ENCODE measurements at regions not wholly inside any gene's neighbourhood (a gene's known extent, or its start where the extent isn't known, plus 50 kb on each side); places are given as distances from the start of the nearest gene placed in this dataset.

DNA sequence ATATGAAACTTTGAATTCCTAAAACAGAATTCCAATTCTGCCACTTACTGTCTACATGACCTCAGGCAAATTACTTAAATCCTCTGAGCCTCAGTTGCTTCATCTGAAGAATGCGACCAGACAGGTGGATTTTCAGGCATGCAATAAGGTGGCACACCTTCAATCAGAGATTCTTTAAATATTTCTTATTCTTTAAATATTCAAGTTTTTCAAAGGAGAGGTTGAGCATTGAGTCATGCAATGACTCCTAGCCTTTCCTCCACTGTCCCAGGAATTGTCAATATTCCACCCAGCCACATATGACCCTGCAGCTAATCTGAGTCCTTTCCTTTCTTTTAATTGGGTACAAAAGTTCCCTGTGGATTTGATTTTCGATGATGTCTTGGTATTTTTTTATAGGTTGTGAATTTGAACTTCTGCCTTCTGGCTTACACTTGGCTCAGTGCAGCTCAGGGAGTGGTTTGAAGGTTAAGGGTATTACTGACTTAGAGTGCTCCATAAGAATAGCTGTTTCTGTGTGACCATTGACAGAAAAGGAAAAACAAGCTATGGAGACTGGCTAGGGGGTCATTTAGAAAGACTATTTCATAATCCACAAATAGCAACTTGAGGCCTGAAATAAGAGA is 52.2 kb upstream of the PRDX6 start:
- FAIRE-seq (no peak), ATAC-seq (no peak), DNase-seq (ENCODE audit: low read depth, low spot score) (no peak)
- Histone ChIP-seq H3K79me2 (ENCODE audit: control insufficient read depth, insufficient read depth, low read length) (no peaks in the 10 kb centered on the region), H3K36me3 (ENCODE audit: control insufficient read depth in 2 of 2, insufficient read depth in 2 of 2, low read length in 1 of 2) (no peaks in the 10 kb centered on the region), H3K9me3 (replicated peaks; ENCODE audit: control insufficient read depth, insufficient read depth, low read length) (no peaks in the 10 kb centered on the region), H3K4me2 (ENCODE audit: control insufficient read depth, insufficient read depth) (no peak overlapping the region), H3K4me1 (ENCODE audit: control insufficient read depth, insufficient read depth, low read length) (peaks cover 7% of the 10 kb centered on the region), H4K20me1 (ENCODE audit: control insufficient read depth, insufficient read depth) (no peaks in the 10 kb centered on the region), H3K4me3 (no peak overlapping the region), H2AFZ (ENCODE audit: control insufficient read depth, low read depth, low read length) (no peak overlapping the region), H3K9ac (ENCODE audit: control insufficient read depth, insufficient read depth, low read length) (no peak overlapping the region), H3K27ac (ENCODE audit: control insufficient read depth, insufficient read depth) (no peak overlapping the region), H3K27me3 (replicated peaks in 1 of 2; ENCODE audit: control insufficient read depth in 2 of 2, insufficient read depth in 2 of 2, low read length in 1 of 2) (no peaks in the 10 kb centered on the region)
- BruUV-seq (replicated peaks): no TSS peak
- ChIA-PET CTCF (interaction anchor here (1.2 to 1.8 kb wide), 3 partner anchors 52 to 222 kb away, joined by 3 to 5 read pairs (median 4); no protein-coding TSS in a partner anchor), RAD21 (ENCODE audit: unreplicated experiment) (interaction anchor here (1.0 kb wide), 1 partner anchor 684 kb away, joined by 3 read pairs; no protein-coding TSS in a partner anchor), POLR2A (interaction anchor here (0.6 kb wide), 1 partner anchor 1601 kb away, joined by 3 read pairs; no protein-coding TSS in a partner anchor), SMC1A (ENCODE audit: uncharacterized antibody, unreplicated experiment) (interaction anchor here (0.6 to 2.0 kb wide), 9 partner anchors 10 to 401 kb away, joined by 3 to 5 read pairs (median 3); no protein-coding TSS in a partner anchor)
- TF ChIP-seq ETV6 (conservative IDR thresholded peaks at IDR 0.05 in 1 of 2, IDR thresholded peaks at IDR 0.05 in 1 of 2; ENCODE audit: borderline replicate concordance in 1 of 2, low read depth in 1 of 2): no peak
- no peak for TF ChIP-seq JUND (IDR thresholded peaks at IDR 0.05; ENCODE audit: low read depth, low read length)
- TF ChIP-seq ZNF384 (IDR thresholded peaks at IDR 0.05; ENCODE audit: borderline replicate concordance, low read depth, low read length): no peak
- TF ChIP-seq ZNF207 (IDR thresholded peaks at IDR 0.05; ENCODE audit: borderline replicate concordance): no peak
- TF ChIP-seq IRF4 (IDR thresholded peaks at IDR 0.05; ENCODE audit: low read depth, low read length): no peak
- no peak for TF ChIP-seq FOXK2 (IDR thresholded peaks at IDR 0.05)
- no peak for TF ChIP-seq SUPT20H (IDR thresholded peaks at IDR 0.05; ENCODE audit: borderline replicate concordance, control insufficient read depth, low read depth, low read length)
- TF ChIP-seq NFIC (IDR thresholded peaks at IDR 0.05; ENCODE audit: low read depth, low read length): no peak
- no peak for TF ChIP-seq NRF1 (conservative IDR thresholded peaks at IDR 0.05; ENCODE audit: low read depth, low read length)
- no peak for TF ChIP-seq ZNF217 (IDR thresholded peaks at IDR 0.05)
- no peak for TF ChIP-seq CHD1 (IDR thresholded peaks at IDR 0.05; ENCODE audit: low read depth, low read length)
- TF ChIP-seq, protein P1, sequence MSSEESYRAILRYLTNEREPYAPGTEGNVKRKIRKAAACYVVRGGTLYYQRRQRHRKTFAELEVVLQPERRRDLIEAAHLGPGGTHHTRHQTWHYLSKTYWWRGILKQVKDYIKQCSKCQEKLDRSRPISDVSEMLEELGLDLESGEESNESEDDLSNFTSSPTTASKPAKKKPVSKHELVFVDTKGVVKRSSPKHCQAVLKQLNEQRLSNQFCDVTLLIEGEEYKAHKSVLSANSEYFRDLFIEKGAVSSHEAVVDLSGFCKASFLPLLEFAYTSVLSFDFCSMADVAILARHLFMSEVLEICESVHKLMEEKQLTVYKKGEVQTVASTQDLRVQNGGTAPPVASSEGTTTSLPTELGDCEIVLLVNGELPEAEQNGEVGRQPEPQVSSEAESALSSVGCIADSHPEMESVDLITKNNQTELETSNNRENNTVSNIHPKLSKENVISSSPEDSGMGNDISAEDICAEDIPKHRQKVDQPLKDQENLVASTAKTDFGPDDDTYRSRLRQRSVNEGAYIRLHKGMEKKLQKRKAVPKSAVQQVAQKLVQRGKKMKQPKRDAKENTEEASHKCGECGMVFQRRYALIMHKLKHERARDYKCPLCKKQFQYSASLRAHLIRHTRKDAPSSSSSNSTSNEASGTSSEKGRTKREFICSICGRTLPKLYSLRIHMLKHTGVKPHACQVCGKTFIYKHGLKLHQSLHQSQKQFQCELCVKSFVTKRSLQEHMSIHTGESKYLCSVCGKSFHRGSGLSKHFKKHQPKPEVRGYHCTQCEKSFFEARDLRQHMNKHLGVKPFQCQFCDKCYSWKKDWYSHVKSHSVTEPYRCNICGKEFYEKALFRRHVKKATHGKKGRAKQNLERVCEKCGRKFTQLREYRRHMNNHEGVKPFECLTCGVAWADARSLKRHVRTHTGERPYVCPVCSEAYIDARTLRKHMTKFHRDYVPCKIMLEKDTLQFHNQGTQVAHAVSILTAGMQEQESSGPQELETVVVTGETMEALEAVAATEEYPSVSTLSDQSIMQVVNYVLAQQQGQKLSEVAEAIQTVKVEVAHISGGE (CRISPR knock-in tag; IDR thresholded peaks at IDR 0.05): no peak
- no peak for TF ChIP-seq SP1 (IDR thresholded peaks at IDR 0.05; ENCODE audit: low read depth, low read length)
- TF ChIP-seq HDGF (IDR thresholded peaks at IDR 0.05): no peak
- TF ChIP-seq, protein P2, sequence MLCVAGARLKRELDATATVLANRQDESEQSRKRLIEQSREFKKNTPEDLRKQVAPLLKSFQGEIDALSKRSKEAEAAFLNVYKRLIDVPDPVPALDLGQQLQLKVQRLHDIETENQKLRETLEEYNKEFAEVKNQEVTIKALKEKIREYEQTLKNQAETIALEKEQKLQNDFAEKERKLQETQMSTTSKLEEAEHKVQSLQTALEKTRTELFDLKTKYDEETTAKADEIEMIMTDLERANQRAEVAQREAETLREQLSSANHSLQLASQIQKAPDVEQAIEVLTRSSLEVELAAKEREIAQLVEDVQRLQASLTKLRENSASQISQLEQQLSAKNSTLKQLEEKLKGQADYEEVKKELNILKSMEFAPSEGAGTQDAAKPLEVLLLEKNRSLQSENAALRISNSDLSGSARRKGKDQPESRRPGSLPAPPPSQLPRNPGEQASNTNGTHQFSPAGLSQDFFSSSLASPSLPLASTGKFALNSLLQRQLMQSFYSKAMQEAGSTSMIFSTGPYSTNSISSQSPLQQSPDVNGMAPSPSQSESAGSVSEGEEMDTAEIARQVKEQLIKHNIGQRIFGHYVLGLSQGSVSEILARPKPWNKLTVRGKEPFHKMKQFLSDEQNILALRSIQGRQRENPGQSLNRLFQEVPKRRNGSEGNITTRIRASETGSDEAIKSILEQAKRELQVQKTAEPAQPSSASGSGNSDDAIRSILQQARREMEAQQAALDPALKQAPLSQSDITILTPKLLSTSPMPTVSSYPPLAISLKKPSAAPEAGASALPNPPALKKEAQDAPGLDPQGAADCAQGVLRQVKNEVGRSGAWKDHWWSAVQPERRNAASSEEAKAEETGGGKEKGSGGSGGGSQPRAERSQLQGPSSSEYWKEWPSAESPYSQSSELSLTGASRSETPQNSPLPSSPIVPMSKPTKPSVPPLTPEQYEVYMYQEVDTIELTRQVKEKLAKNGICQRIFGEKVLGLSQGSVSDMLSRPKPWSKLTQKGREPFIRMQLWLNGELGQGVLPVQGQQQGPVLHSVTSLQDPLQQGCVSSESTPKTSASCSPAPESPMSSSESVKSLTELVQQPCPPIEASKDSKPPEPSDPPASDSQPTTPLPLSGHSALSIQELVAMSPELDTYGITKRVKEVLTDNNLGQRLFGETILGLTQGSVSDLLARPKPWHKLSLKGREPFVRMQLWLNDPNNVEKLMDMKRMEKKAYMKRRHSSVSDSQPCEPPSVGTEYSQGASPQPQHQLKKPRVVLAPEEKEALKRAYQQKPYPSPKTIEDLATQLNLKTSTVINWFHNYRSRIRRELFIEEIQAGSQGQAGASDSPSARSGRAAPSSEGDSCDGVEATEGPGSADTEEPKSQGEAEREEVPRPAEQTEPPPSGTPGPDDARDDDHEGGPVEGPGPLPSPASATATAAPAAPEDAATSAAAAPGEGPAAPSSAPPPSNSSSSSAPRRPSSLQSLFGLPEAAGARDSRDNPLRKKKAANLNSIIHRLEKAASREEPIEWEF (IDR thresholded peaks at IDR 0.05; ENCODE audit: insufficient replicate concordance, low read depth, low read length): no peak
- intact Hi-C loops (cut with micrococcal nuclease; ENCODE audit: unreplicated experiment): loop anchor here (5.0 to 10.0 kb wide), 2 partner anchors 500 to 647 kb away; no protein-coding TSS in a partner anchor
- in situ Hi-C loops (cut with MboI): loop anchor here (25.0 kb wide), 1 partner anchor 787 kb away; no protein-coding TSS in a partner anchor
- WGBS (ENCODE audit: insufficient coverage, insufficient replicate concordance, low lambda C conversion rate, missing lambda C conversion rate): 83% methylated on average over 2 of the region's 2 CpGs

Data from GM12878 (cell line).